ENCODE measurements at regions not wholly inside any gene's neighbourhood (a gene's known extent, or its start where the extent isn't known, plus 50 kb on each side); places are given as distances from the start of the nearest gene placed in this dataset.
"Not testable (repeated sequence)": the region's sequence is repeated elsewhere in the genome, so short reads cannot be mapped to it uniquely, and the experiment has no call there.

DNA sequence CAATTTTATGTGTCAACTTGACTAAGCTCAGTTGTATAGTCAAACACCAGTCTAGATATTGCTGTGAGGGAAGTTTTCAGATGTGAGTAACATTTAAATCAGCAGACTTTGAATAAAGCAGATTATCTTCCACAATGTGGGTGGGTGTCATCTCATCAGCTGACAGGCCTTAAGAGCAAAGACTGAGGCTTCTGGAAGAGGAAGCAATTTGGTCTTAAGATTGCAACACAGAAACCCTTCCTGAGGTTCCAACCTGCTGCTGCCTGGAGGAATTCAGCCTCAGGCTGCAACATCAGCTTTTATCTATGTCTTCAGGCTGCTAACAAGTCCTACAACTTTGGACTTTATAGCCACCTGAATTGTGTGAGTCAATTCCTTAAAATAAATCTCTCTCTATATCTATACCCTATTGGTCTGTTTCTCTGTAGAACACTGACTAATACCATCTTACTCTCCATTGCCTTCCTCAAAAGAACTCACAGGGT lies 277.2 kb upstream of the PLET1 start:
- no peak for DNase-seq (ENCODE audit: low read depth)
- TF ChIP-seq, protein P1, sequence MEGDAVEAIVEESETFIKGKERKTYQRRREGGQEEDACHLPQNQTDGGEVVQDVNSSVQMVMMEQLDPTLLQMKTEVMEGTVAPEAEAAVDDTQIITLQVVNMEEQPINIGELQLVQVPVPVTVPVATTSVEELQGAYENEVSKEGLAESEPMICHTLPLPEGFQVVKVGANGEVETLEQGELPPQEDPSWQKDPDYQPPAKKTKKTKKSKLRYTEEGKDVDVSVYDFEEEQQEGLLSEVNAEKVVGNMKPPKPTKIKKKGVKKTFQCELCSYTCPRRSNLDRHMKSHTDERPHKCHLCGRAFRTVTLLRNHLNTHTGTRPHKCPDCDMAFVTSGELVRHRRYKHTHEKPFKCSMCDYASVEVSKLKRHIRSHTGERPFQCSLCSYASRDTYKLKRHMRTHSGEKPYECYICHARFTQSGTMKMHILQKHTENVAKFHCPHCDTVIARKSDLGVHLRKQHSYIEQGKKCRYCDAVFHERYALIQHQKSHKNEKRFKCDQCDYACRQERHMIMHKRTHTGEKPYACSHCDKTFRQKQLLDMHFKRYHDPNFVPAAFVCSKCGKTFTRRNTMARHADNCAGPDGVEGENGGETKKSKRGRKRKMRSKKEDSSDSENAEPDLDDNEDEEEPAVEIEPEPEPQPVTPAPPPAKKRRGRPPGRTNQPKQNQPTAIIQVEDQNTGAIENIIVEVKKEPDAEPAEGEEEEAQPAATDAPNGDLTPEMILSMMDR (conservative IDR thresholded peaks at IDR 0.05; ENCODE audit: control insufficient read depth, insufficient read depth, low read depth, low read length) = no peak
- H3K4me3 ChIP-seq (ENCODE audit: control insufficient read depth, low read depth, low read length) = no peak overlapping the region

GRCh38 chr11:112538534-112539280 lies 278.0 kb upstream of the PLET1 start:
- no peak for DNase-seq (ENCODE audit: low read depth)
- no peak overlapping the region for H3K4me3 ChIP-seq (ENCODE audit: control insufficient read depth, low read depth, low read length)

DNA sequence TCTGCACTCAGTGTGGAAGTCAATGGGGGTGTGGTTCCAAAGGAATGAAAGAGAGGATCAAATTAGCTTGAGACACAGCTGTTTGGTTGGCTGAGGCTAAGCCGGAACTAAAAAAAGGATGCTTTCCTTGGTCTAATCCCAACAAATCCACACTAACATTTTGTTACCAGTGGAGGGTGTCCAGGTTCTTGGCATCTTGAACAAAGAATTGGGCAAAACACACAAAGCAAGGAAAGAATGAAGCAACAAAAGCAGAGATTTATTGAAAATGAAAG lies 278.6 kb upstream of the PLET1 start:
- H3K4me3 ChIP-seq (ENCODE audit: control insufficient read depth, low read depth, low read length); DNase-seq (ENCODE audit: low read depth): not testable (repeated sequence)

More at GRCh38 chr11:112538534-112539280, 278.0 kb upstream of the PLET1 start:
- TF ChIP-seq, protein P1 (conservative IDR thresholded peaks at IDR 0.05; ENCODE audit: control insufficient read depth, insufficient read depth, low read depth, low read length) = no peak

GRCh38 chr11:112539741-112540140 lies 279.1 kb upstream of the PLET1 start:
- no peak for DNase-seq (ENCODE audit: low read depth)
- no peak overlapping the region for H3K4me3 ChIP-seq (ENCODE audit: control insufficient read depth, low read depth, low read length)
- TF ChIP-seq, protein P1 (conservative IDR thresholded peaks at IDR 0.05; ENCODE audit: control insufficient read depth, insufficient read depth, low read depth, low read length) = no peak

DNA sequence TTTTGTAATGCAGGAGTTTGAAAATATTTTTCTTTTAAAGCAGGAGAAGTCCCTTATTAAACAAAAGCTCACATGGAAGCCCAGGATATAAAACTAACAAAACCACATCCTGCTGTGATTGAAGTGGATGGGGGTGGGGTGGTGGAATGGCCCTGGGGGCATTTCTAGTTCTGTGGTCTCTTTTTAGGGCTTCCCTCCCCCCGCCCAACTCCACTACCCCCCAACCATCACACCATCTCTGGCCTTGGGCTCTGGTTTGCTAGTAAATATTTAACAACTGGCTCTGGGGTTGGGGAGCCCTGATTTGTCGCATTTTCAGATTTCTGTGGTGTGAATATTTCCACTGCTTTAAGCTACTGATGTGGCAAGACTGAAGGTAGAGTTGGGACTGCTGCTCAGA lies 279.6 kb upstream of the PLET1 start:
- TF ChIP-seq, protein P1 (conservative IDR thresholded peaks at IDR 0.05; ENCODE audit: control insufficient read depth, insufficient read depth, low read depth, low read length) = no peak
- no peak for DNase-seq (ENCODE audit: low read depth)
- no peak overlapping the region for H3K4me3 ChIP-seq (ENCODE audit: control insufficient read depth, low read depth, low read length)

GRCh38 chr11:112541140-112542046 lies 280.7 kb upstream of the PLET1 start:
- TF ChIP-seq, protein P1 (conservative IDR thresholded peaks at IDR 0.05; ENCODE audit: control insufficient read depth, insufficient read depth, low read depth, low read length) = no peak
- H3K4me3 ChIP-seq (ENCODE audit: control insufficient read depth, low read depth, low read length) = no peak overlapping the region
- DNase-seq (ENCODE audit: low read depth) = no peak

DNA sequence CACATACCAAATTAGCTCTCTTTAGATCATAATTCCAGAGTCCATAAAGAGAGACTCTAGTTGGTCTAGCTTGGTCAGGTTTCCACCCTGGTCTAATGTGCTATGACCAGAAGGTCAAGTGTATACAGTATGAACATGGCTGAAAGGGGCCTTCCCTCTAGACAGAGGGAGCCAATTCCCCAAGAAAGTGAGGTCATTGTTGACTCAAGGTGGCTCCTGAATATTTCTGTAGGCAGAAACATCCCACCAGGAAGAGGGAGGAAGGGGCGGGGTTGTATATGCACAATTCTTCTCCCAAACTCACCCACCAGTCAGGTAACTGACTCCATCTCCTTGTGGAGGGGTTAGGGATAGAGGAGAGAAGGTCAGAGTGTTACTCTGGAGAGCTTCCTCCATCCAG lies 281.8 kb upstream of the PLET1 start:
- H3K4me3 ChIP-seq (ENCODE audit: control insufficient read depth, low read depth, low read length) = no peak overlapping the region
- TF ChIP-seq, protein P1 (conservative IDR thresholded peaks at IDR 0.05; ENCODE audit: control insufficient read depth, insufficient read depth, low read depth, low read length) = no peak
- DNase-seq (ENCODE audit: low read depth) = no peak
